ENCODE measurements at regions not wholly inside any gene's neighbourhood (a gene's known extent, or its start where the extent isn't known, plus 50 kb on each side); places are given as distances from the start of the nearest gene placed in this dataset.

DNA sequence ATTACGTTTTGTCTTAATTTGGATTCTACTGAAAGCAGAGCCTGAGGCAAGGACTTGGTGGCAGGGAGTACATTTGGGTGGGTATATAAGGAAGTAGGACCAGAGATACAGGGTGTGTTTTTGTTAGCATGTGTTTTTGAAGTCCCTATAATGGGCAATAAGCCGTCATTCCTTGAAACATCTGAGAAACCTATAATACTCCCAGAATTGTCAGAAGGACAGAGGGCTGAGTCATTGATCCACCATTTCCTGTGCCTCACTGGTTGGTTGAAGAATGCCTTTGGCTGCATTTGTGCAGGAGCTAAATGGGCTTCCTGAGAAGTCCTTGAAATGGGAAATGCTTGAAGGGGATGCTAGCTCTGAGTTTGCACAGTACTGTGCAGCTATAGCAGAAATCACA, 281.8 kb upstream of the ZEB2 start:
- Histone ChIP-seq H2AFZ (ENCODE audit: low read length) (no peak overlapping the region), H3K79me2 (ENCODE audit: insufficient read depth, low read length) (no peaks in the 10 kb centered on the region), H2AK5ac (ENCODE audit: insufficient read length, low read length) (no peak overlapping the region), H2BK15ac (ENCODE audit: low read depth, low read length) (no peak overlapping the region), H3K9ac (ENCODE audit: extremely low read depth, insufficient read length, low read length) (no peak overlapping the region), H2BK5ac (ENCODE audit: insufficient read length, low read length) (no peak overlapping the region), H3K18ac (ENCODE audit: insufficient read length, low read depth, low read length) (no peak overlapping the region), H4K8ac (replicated peaks; ENCODE audit: insufficient read length, low read depth, low read length) (no peak overlapping the region), H3K27me3 (ENCODE audit: insufficient read depth, low read length) (no peaks in the 10 kb centered on the region), H3T11ph (ENCODE audit: low read length) (no peak overlapping the region), H4K91ac (ENCODE audit: insufficient read length, low read depth, low read length) (no peak overlapping the region), H3K23ac (ENCODE audit: insufficient read length, low read depth, low read length) (no peak overlapping the region), H3K9me3 (ENCODE audit: control insufficient read depth, low read depth, low read length) (no peaks in the 10 kb centered on the region), H3K27ac (ENCODE audit: insufficient read length, low read depth, low read length) (no peak overlapping the region), H3K79me1 (ENCODE audit: insufficient read depth, low read depth, low read length, poor library complexity, severe bottlenecking) (no peaks in the 10 kb centered on the region), H3K4ac (ENCODE audit: low read depth, low read length) (no peak overlapping the region), H3K4me1 (ENCODE audit: insufficient read depth, low read length) (no peaks in the 10 kb centered on the region), H2BK120ac (ENCODE audit: low read depth, low read length, poor library complexity, severe bottlenecking) (no peak overlapping the region), H4K5ac (ENCODE audit: insufficient read length, low read depth, low read length) (no peak overlapping the region), H3K14ac (ENCODE audit: insufficient read depth, low read length) (no peak overlapping the region), H4K20me1 (ENCODE audit: control insufficient read depth, insufficient read depth, insufficient read length) (no peaks in the 10 kb centered on the region), H2BK20ac (ENCODE audit: low read depth, low read length, poor library complexity, severe bottlenecking) (no peak overlapping the region), H2BK12ac (ENCODE audit: insufficient read length, low read depth, low read length) (no peak overlapping the region), H3K4me2 (ENCODE audit: insufficient read depth, insufficient read length, low read length) (no peak overlapping the region), H3K56ac (ENCODE audit: insufficient read length, low read depth, low read length) (no peak overlapping the region), H3K23me2 (ENCODE audit: insufficient read length, low read depth, low read length, poor library complexity, severe bottlenecking) (no peaks in the 10 kb centered on the region)
- Mint-ChIP-seq H3K4me3 (no peak overlapping the region), H3K9me3 (no peaks in the 10 kb centered on the region), H3K27ac (no peak overlapping the region; a peak in 2 of 7 replicates), H3K4me1 (peaks cover 0 to 7% of the 10 kb centered on the region in 2 experiments; a peak in 1 of 4 replicates), H3K36me3 (ENCODE audit: insufficient read depth in 1 of 3, low read depth in 3 of 3) (no peaks in the 10 kb centered on the region), H3K27me3 (ENCODE audit: low read depth) (no peaks in the 10 kb centered on the region)
- no CpG with 5 or more reads among the region's 2 CpGs for WGBS (ENCODE audit: extremely low coverage, insufficient read length, low lambda C conversion rate)
- DNase-seq = no peak
- TF ChIP-seq, protein P1, sequence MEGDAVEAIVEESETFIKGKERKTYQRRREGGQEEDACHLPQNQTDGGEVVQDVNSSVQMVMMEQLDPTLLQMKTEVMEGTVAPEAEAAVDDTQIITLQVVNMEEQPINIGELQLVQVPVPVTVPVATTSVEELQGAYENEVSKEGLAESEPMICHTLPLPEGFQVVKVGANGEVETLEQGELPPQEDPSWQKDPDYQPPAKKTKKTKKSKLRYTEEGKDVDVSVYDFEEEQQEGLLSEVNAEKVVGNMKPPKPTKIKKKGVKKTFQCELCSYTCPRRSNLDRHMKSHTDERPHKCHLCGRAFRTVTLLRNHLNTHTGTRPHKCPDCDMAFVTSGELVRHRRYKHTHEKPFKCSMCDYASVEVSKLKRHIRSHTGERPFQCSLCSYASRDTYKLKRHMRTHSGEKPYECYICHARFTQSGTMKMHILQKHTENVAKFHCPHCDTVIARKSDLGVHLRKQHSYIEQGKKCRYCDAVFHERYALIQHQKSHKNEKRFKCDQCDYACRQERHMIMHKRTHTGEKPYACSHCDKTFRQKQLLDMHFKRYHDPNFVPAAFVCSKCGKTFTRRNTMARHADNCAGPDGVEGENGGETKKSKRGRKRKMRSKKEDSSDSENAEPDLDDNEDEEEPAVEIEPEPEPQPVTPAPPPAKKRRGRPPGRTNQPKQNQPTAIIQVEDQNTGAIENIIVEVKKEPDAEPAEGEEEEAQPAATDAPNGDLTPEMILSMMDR (conservative IDR thresholded peaks at IDR 0.05) = no peak
